Transverse colon (tissue), 4 donors: ENCODE measurements at regions not wholly inside any gene's neighbourhood (a gene's known extent, or its start where the extent isn't known, plus 50 kb on each side); places are given as distances from the start of the nearest gene placed in this dataset.
"Not testable (repeated sequence)": the region's sequence is repeated elsewhere in the genome, so short reads cannot be mapped to it uniquely, and the experiment has no call there.

Experiments used
- EP300 ChIP-seq: sonication (generic); formaldehyde crosslinking; IDR thresholded peaks from one replicate; pipeline ENCODE4 v1.6.1; 2017; ENCODE audit warnings: antibody characterized with exemption, low read depth
- POLR2A ChIP-seq: fragments of 450-650 bp; IDR thresholded peaks from one replicate; pipeline ENCODE4 v1.6.1; 2016; ENCODE audit warnings: antibody characterized with exemption, mild to moderate bottlenecking, moderate library complexity
- POLR2AphosphoS5 ChIP-seq, 3 donors: sonication (generic); formaldehyde crosslinking; IDR thresholded peaks; one replicate each; pipeline ENCODE4 v1.6.1; 2016; ENCODE audit warnings: antibody characterized with exemption in 3 of 3
- TF ChIP-seq, protein P1 (sequence below), 5 experiments: fragments of 200-600 bp in 3 of 5; fragments of 450-650 bp in 2 of 5; sonication (generic) in 3 of 5; IDR thresholded peaks; 1 replicate in 2 of 5; 2 replicates in 3 of 5; pipeline ENCODE4 v1.5.1; 2016 to 2017; ENCODE audit warnings: antibody characterized with exemption in 5 of 5, inconsistent platforms in 3 of 5, mild to moderate bottlenecking in 2 of 5, moderate library complexity in 1 of 5

- TF ChIP-seq POLR2AphosphoS5 (IDR thresholded peaks at IDR 0.05); POLR2A; EP300: not testable (repeated sequence)
- TF ChIP-seq, protein P1, sequence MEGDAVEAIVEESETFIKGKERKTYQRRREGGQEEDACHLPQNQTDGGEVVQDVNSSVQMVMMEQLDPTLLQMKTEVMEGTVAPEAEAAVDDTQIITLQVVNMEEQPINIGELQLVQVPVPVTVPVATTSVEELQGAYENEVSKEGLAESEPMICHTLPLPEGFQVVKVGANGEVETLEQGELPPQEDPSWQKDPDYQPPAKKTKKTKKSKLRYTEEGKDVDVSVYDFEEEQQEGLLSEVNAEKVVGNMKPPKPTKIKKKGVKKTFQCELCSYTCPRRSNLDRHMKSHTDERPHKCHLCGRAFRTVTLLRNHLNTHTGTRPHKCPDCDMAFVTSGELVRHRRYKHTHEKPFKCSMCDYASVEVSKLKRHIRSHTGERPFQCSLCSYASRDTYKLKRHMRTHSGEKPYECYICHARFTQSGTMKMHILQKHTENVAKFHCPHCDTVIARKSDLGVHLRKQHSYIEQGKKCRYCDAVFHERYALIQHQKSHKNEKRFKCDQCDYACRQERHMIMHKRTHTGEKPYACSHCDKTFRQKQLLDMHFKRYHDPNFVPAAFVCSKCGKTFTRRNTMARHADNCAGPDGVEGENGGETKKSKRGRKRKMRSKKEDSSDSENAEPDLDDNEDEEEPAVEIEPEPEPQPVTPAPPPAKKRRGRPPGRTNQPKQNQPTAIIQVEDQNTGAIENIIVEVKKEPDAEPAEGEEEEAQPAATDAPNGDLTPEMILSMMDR (IDR thresholded peaks at IDR 0.05): not testable (repeated sequence)
Measured at GRCh38 chr11:47921080-47921555, 59.2 kb upstream of the PTPRJ start.
